DND-41 (cell line): ENCODE measurements at regions not wholly inside any gene's neighbourhood (a gene's known extent, or its start where the extent isn't known, plus 50 kb on each side); places are given as distances from the start of the nearest gene placed in this dataset.

Experiments
- CTCF ChIP-seq: IDR thresholded peaks from 2 replicates; pipeline ENCODE4 v1.5.1; 2012; ENCODE audit warnings: borderline replicate concordance, low read length, moderate library complexity, mild to moderate bottlenecking; ENCODE audit not compliant: poor library complexity, severe bottlenecking; ENCODE audit errors: extremely low read depth
- EZH2 ChIP-seq: IDR thresholded peaks from 3 replicates; pipeline ENCODE4 v1.6.1; 2012; ENCODE audit warnings: borderline replicate concordance, low read depth, mild to moderate bottlenecking, moderate library complexity, low read length, inconsistent platforms; ENCODE audit not compliant: severe bottlenecking

DNA sequence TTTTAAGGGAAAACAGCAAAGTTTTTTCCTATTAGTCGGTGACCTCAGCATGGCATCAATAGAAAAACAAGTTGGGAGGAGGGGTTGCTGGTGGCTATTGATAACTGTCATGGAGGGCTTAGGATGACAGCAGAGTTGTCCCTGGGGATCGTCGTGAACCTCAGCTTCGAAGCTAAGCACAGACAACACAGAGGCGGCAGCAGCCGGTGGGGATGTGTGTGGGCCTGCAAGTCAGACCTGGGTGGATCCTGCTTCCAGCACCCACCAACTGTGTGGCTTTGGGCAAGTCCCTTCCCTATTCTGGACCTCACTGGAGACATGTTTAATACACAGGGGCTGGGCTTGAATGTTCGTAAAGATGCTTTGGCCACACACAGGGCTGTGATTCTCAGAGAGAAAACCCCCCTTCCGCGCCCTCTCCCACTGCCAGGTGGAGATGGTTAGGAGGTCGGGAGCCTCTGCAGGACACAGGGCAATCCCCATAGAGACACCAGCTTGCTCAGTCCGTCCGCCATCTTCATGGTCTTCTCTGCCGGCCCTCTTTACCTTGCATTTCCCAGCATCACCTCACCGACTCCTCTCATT lies 83.1 kb upstream of the TOX2 start:
- TF ChIP-seq CTCF, result no peak
- TF ChIP-seq EZH2, result no peak
